Right renal cortex interstitium (tissue), 3 donors: ENCODE measurements at regions not wholly inside any gene's neighbourhood (a gene's known extent, or its start where the extent isn't known, plus 50 kb on each side); places are given as distances from the start of the nearest gene placed in this dataset.
A peak's percentile ranks its signal among the peaks of the same experiment; 100 is the strongest.
"Not testable (repeated sequence)": the region's sequence is repeated elsewhere in the genome, so short reads cannot be mapped to it uniquely, and the experiment has no call there.

ENCODE experiments used
- DNase-seq, 3 donors: peaks; one replicate each; pipeline ENCODE4 v3.0.0-alpha.2; 2013; ENCODE audit warnings: low read depth in 3 of 3, low spot score in 2 of 3

DNA sequence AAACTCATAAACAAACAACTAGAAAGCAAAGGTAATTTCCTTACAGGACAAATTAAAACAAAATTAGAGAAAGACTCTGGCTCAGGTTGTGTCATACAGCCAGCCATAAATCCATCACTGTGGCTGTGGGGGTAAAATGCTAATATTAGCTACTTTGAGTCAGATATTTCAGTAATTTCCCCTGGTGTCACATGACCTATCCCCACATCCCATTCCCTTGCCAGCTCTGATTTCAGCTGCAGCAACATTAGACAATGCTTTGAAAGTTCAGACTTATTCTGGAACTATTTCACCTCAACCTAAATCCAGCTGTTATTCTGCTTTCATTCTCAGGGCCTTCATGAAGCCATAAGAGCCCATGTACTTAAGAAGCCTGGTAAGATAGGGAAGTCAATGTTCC lies 55.3 kb downstream of the RPL10L start:
- no peak for DNase-seq

DNA sequence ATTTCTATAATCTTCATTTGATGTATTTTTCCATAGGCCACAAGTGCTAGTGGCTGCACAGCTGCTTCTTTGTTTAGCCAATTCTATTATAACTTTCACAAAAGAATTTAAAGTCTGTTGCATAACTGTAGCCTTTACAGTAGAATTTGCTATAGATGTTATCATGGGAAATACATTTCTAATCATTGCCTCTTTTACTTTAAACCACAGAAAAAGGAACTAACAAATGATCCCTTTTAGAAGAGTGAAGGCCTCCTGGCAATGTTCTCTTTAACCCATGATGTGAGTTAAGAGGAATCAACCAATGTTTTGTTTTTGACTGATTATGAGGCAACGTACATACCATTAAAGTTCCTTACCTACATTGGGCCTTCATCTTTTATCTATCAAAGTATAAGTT lies 68.8 kb downstream of the RPL10L start:
- DNase-seq: no peak

DNA sequence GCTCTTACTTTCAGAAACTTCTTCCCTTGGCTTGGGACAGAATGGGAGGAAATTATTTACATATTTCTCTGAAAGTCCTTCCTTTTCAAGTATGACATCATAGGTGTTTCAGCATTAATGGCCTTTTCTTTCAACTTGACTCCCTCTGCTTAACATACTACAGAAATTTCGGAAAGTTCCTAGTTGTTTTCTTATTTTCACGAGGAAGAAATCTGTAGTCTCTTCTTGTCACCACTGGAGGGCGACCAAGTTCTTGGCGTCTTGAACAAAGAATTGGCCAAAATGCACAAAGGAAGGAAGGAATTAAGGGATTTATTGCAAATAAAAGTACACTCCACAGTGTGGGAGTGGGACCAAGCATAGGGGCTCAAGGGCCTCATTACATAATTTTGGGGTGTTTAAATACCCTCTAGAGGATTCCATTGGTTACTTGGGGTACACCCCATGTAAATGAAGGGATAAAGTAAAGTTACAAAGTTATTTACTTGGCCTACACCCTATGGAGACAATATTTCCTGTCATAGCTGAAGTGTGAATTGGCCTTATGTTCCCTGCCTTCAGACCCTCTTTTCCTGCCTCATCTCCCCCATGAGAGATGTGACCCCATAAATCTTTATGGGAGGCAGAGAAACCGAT lies 70.4 kb downstream of the RPL10L start:
- no peak for DNase-seq

DNA sequence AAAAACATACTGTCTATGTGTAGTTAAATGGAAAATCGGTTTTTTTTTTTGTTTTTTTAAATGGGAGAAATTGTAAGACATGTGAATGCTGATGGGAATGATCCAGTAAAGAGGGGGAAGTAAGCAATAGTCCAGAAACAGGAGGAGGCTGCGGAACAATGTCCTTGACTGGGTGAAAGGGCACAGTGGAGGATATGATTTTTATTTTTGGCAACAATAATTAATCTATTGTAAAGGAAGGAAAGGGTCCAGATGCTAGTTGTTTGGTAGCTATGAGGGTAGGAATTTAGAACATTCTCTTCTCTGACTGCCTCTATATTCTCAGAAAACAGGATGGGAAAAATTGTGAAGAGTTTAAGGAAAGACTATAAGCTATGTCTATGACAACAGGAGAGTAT lies 76.6 kb downstream of the RPL10L start:
- DNase-seq: no peak

DNA sequence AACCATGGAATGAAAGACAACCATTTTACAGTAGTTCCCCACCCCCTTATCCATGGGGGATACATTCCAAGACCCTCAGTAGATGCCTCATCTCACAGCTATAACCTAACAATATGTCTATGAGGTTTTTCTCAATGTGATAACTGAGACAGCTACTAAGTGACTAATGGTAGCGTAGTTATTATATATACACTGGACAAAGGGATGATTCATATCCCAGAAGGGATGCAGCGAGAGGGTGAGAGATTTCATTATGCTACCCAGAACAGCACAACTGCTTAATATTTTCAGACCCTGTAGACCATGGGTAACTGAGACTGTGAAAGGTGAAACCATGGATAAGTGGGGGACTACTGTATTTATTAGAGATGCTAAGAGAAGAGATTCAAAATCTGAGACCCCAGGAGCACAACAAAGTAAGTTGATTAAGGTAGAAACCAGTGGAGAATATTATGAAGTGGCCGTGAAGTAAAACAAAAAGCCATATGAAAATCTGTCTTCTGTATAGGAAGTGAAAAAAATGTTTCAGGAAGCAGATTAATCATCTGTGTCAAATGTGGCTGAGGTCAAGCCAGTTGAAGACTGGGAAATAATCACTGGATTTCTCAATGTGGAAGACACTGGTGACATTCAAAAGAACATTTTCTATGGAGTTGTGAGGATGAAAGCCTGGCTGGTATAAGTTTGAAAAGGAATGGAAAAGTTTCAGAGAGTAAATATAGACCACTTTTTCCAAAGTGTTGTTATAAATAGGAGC lies 77.2 kb downstream of the RPL10L start:
- no peak for DNase-seq

DNA sequence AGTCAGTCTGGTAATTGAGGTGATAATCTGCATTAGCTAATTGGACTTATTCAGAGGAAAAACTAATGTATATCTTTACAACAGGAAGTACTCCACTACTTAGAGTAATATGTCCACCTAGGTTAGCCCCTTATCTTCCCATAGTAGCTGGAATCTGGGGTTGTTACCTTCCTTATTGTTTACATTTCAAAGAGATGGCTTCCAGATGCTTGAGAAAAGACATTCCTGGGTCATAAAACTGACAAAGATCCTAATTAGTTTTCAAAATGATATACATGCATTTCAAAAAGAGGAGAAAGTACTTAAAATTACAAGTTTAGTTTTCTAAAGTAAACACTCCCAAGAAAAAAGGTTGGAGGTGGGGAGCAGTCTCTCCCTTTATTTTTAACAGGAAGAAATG lies 78.1 kb downstream of the RPL10L start:
- peak in 2 of 3 donors; percentile 24 to 25 for DNase-seq

DNA sequence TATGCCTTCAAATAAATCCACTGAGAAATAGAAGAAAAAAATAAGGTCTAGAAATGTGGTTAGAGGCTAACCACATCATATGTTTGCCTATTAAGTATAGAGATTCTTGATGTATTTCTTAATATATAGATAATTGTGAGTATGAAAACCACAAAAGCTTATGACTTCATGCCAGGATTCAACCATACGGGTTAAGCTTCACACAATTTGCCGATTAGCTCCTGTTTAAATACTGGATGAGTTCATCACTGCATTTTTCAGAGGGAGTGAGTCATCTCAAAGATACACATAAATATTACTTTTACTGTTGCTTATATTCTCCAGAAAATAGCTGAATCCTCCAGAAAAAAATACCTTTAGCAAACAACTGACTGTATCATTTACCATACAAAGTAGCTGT lies 79.6 kb downstream of the RPL10L start:
- DNase-seq: no peak

DNA sequence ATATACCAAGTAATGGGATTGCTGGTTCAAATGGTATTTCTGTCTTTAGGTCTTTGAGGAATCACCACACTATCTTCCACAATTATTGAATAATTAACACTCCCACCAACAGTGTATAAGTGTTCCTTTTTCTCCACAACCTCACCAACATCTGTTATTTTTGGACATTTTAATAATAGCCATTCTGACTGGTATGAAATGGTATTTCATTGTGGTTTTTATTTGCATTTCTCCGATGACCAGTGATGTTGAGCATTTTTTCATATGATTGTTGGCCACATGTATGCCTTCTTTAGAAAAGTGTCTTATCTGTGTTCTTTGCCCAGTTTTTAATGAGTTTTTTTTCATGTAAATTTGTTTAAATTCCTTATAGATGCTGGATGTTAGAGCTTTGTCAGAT lies 83.4 kb downstream of the RPL10L start:
- not testable (repeated sequence) for DNase-seq

DNA sequence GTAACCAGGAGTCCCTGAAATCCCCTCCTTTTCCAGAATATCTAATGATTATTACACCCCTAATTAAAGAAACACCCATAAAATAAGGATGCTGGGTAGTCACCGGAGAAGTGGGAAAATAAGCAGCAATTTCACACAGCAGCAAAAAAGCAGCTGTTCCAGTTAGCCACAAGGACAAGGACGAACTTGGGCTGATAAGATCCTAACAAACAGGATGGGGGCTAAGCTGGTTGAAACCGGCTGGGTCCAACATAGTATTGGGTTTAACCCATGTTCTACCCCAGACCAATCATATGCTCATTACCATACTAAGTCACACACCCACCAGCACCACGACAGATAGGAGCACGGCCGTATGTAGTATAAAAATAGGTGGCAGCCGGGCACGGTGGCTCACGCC lies 100.7 kb downstream of the RPL10L start:
- no peak for DNase-seq

DNA sequence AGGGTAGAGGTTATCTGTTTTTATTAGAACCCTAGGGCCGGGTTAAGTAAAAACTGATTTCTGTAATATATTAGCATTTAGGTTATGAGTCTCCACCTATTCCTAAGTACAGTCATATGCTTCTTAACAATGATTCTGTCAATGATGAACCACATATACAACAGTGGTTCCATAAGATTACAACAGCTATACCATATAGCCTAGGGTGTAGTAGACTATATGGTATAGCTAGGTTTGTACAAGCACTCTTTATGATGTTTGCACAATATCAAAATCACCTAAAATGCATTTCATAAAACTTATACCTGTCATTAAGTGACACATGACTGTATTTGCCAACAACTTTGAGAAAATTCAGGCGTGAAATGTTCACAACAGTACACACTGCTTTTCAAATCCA lies 110.6 kb downstream of the RPL10L start:
- DNase-seq: no peak

DNA sequence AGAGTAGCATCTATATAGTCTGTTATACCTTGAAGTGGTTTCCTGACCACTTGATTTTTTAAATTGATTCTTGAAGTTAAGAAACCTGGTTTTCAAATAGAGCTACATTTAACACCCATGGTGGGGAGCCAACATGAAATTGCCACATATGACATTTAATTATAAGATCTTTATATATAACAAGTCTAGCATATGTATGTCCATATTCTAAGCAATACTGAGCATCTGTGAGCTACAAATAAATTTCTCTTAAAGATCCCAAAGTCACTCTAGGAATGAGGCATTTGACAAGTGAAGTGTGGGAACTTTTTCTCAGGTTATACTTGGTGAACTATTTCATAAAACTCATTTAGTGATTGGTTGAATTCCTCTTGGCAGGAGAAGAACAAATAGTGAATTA lies 132.5 kb downstream of the RPL10L start:
- no peak for DNase-seq

DNA sequence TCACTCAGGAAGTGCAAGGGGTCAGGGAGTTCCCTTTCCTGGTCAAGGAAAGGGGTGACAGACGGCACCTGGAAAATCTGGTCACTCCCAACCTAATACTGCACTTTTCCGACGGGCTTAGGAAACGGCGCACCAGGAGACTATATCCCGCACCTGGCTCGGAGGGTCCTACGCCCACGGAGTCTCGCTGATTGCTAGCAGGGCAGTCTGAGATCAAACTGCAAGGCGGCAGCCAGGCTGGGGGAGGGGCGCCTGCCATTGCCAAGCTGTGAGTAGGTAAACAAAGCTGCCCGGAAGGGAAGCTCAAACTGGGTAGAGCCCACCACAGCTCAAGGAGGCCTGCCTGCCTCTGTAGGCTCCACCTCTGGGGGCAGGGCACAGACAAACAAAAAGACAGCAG lies 142.8 kb downstream of the RPL10L start:
- not testable (repeated sequence) for DNase-seq

DNA sequence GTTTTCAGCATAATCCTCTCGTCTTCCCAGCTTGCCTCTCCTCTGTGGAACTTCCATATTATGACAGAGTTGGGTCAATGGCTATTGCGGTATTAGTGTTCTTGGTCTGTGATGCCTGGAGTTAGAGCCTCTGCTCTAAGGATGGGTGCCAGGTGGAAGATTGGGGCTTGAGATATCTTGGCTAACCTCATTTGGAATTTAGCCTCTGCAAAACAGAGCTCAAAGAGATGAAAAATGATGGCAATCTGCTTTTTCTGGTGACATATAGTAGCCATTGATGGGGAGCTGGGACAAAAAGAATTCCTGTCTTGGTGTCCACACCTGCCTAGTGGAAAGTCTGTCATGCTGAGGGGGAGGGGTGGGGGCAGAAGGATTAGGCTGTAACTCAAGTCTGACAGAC lies 152.1 kb downstream of the RPL10L start:
- no peak for DNase-seq

DNA sequence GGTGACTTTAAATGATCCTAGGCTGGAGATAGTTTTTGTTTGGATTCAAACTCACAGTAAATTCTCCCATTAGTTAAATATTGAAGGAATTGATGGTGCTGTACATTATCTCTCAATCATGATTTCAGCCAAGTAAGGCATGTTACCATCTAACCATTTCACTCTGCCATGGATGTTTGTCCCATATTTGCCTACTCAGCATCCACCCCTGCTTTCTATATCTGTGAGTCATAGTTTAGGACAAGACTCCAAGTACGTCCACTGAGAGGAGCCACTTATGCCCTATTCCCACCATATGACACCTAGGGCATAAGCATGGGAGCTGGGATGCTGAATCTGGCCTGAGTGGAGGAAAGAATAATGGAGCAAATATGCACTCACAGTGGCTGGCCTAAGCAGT lies 155.2 kb downstream of the RPL10L start:
- no peak for DNase-seq

DNA sequence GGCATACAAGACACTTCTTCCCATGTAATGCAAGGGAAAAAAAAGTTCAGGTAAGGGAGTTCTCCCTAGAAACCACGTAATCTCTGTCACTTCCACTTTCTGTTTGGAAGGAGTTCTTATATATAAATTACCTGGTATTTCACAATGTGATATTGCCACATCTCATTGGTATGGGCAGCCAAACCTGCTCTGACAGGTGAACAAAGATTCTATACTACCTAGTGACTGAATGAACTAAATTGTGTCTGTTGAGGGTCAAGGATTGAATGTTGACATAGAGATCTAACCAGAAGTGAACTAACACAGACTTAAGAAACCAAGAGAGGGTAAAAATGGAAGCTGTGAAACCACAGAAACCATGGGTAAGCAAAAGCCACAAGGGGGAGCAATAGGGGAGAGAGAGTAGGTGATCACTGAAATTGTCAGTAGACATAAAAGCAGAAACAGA lies 161.3 kb downstream of the RPL10L start:
- DNase-seq: no peak

DNA sequence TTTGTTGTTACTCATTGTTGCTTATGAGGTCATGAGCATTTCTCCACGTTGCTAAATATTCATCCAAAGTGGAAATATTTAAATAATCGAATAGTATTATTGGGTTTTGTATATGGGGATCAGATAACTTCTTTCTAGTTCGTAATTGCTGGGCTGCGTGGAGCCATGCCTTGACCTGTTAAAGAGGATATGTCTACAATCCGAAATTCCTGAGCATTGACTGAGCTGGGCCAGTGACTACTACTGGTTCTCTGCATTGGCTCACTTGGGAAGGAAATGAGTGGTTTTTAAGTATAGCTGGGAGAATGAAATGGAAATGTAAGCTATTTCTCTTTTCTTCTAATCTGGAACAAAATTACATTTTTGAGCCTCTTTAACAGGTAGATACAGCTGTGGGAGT lies 163.2 kb downstream of the RPL10L start:
- no peak for DNase-seq

DNA sequence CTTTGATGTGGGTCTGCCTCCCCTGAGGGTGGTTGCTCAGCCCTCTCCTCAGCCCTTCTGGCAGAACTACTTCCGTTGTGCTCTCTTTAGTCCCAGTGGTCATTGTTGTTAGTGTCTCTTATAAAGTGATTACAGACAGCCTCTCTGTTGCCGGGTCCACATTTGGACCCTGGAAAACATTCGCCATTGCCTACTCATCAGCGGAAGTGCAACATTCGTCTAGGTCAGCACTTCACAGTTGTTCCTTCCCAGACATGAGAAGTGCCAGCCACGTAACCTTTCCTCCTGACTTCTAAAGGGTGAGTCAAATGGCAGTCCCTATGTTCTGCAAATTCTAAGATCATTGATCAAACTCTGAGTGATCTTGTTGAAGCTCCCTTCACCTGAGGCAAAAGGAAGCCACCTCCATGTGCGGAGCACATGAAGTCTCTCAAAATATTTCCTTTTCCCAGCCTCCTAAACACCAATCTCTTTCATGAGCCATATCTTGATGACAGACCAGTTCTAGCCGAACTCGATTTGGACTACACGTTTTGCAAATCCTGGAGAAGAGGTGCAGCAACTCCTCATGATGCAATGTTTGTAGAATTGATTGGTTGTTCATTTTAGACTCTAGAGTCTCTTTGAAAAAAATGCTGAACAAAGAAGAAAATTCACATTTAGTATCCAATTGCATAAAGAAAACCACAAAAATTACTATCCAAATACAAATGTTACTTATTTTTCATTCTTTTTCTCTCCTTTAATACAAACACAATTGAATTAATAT lies 163.8 kb downstream of the RPL10L start:
- DNase-seq: no peak

DNA sequence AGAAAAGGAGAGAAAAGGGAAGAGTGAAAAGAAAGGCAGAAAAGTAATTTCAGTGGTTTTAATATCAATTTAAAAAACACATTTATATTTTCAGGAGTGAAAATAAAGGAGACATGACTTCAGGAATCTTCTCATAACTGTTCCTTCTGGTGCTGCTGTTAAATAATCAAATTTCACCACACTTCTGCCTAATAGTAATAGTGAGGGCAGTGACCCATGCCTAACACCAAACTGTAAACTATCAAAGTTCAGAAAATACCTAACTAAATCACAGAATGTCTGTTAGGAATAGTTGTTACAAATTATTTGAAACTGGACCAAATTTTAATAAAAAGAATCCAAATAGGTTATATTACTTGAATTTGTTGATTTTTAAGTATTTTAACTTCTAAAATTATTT lies 169.4 kb downstream of the RPL10L start:
- DNase-seq: no peak

DNA sequence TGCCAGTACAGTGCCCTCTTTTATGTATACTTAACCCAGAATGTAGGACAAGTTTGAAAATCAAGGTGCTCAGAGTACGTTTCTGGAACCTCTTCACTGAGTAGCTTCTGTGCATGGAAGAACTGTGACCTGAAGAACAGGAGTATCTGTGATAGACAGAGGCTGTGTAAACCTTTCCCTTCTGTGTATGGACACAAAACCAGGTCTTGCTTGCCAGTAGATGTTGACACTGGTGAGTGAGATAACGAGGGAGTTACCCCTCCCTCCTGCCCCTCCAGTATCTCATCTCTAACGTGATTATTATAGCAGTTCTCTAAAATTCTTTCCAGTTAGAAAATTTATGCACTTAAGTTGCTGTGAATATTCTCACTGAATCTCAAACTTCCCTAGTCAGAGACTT lies 170.8 kb downstream of the RPL10L start:
- no peak for DNase-seq

DNA sequence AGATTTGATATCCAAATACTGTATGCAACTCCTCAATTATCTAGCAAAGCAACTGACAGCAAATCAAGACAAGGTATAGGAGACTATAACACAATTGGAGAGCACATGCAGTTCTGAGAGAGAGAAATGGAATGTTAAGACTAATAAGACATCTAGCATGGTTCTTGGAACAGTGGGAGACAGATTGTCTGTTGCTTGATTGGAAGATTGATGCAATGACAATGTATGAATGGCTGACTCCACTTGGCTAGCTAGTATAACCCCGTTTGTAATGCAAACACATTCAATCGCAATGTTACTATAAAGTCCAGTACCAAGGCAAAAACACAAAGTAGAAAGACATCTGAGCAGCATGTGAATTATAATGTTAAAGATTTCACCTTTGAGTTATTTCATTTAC lies 179.3 kb downstream of the RPL10L start:
- no peak for DNase-seq

DNA sequence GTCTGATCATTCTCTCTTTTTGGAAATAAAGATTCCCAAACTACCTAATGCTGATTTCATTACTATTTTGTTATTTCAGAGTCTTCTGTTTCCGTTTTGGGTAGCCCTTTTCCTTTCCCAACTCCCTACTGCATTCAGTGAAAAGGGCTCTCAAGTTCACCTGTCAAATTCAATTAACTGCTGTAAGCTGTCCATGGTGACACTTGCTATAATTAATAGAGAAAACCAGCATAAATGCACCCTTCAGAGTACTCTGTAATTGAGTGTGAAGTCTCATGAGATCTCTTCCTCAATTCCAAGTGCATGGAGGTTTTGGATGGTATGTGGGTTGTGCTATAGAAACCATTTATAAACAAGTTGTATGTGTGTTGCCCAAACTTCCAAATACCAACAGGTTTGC lies 187.2 kb downstream of the RPL10L start:
- DNase-seq: no peak

DNA sequence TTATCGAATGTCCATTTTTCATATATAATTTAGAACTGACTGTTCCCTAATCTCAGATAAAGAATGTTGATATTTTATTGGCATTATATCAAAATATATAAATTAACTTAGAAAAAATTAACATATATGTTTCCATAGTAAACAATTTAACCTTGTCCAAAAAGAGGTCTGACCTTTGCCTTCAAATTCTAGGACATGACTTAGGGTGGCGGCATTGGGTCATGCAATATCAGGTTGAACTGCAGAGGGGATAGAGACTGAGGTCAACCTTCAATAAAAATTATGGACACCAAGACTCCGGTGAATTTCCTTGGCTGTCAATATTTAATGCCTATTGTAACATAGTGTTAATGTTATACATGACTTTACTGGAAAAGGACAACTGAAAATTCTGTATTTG lies 199.8 kb downstream of the RPL10L start:
- no peak for DNase-seq
